GM12892 (cell line): ENCODE measurements at regions not wholly inside any gene's neighbourhood (a gene's known extent, or its start where the extent isn't known, plus 50 kb on each side); places are given as distances from the start of the nearest gene placed in this dataset.

Source experiments
- POLR2A ChIP-seq: IDR thresholded peaks from 2 replicates; pipeline ENCODE4 v1.6.1; 2011; ENCODE audit warnings: low read depth, low read length, control low read depth
- TAF1 ChIP-seq: IDR thresholded peaks from 2 replicates; pipeline ENCODE4 v1.6.1; 2011; ENCODE audit warnings: low read depth, mild to moderate bottlenecking, control low read depth, low read length, borderline replicate concordance

DNA sequence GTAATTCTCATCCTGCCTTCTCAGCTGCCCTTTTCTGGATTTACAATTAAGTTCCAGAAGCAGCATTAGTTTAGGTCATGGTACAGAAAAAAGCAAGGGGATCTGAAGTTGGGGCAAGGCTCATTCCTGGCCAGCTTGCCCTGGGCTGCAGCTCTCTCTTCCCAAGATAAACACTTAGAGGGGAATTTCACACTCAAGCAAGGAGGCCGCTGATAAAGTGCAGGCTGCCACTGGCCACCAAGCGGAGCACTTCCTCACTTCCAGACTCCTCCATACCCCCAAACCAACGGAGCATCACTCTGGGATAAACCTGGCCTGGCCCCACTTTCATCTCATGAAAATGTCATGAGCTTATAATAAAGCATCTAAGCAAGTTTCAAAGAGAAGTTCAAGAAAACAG, 445.5 kb upstream of the MKI67 start:
- no peak for TF ChIP-seq TAF1
- TF ChIP-seq POLR2A, result no peak
